PC-3 (cell line): ENCODE measurements at regions not wholly inside any gene's neighbourhood (a gene's known extent, or its start where the extent isn't known, plus 50 kb on each side); places are given as distances from the start of the nearest gene placed in this dataset.

Experiments
- EZH2 ChIP-seq: fragments of 300-600 bp; sonication (generic); IDR thresholded peaks from one replicate; pipeline ENCODE4 v1.6.1; 2017; ENCODE audit warnings: antibody characterized with exemption, mild to moderate bottlenecking, low read length; ENCODE audit not compliant: unreplicated experiment
- TF ChIP-seq, protein P1 (sequence below): fragments of 300-600 bp; sonication (generic); conservative IDR thresholded peaks from 2 replicates; pipeline ENCODE4 v1.5.1; 2017; ENCODE audit warnings: antibody characterized with exemption, low read depth, mild to moderate bottlenecking, low read length

- TF ChIP-seq, protein P1, sequence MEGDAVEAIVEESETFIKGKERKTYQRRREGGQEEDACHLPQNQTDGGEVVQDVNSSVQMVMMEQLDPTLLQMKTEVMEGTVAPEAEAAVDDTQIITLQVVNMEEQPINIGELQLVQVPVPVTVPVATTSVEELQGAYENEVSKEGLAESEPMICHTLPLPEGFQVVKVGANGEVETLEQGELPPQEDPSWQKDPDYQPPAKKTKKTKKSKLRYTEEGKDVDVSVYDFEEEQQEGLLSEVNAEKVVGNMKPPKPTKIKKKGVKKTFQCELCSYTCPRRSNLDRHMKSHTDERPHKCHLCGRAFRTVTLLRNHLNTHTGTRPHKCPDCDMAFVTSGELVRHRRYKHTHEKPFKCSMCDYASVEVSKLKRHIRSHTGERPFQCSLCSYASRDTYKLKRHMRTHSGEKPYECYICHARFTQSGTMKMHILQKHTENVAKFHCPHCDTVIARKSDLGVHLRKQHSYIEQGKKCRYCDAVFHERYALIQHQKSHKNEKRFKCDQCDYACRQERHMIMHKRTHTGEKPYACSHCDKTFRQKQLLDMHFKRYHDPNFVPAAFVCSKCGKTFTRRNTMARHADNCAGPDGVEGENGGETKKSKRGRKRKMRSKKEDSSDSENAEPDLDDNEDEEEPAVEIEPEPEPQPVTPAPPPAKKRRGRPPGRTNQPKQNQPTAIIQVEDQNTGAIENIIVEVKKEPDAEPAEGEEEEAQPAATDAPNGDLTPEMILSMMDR = no peak
- TF ChIP-seq EZH2 = no peak
These were observed 228.6 kb upstream of the CHST9 start for GRCh38 chr18:27413495-27414401.
